Coronary artery (tissue), 2 donors: ENCODE measurements at regions not wholly inside any gene's neighbourhood (a gene's known extent, or its start where the extent isn't known, plus 50 kb on each side); places are given as distances from the start of the nearest gene placed in this dataset.
"Not testable (repeated sequence)": the region's sequence is repeated elsewhere in the genome, so short reads cannot be mapped to it uniquely, and the experiment has no call there.

Experiments used
- DNase-seq: peaks from one replicate; pipeline ENCODE4 v3.0.0-alpha.2; 2017; ENCODE audit warnings: low spot score
- H3K27ac ChIP-seq, 2 donors: fragments of 200-600 bp; sonication (generic); one replicate each; pipeline ENCODE4 v1.5.1; 2016 to 2019
- H3K4me3 ChIP-seq: fragments of 200-600 bp; sonication (generic); 2 replicates; pipeline ENCODE4 v1.5.1; 2016; ENCODE audit warnings: mild to moderate bottlenecking, moderate library complexity
- CTCF ChIP-seq: fragments of 200-600 bp; sonication (generic); IDR thresholded peaks from one replicate; pipeline ENCODE4 v1.5.1; 2019; ENCODE audit warnings: antibody characterized with exemption

DNA sequence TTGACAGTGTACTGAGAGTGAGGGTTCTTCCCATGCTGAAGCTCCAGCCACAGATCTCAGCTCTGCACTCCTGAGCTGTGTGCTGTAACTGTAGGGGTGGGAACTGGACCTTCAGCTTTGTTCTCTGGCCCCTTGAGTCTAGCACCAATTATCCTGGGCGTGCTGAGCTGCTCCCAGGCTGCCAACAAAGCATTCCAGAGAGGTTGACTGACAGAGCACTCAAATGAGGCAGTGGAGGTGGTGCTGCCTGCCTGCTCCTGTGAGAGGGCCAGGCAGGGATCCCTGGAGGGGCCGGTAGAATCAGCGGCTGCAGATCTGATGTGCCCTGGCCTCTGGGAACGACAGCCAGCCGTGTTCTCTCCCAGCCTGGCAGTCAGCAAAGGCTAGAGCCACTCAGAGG is 375.7 kb upstream of the AADAT start:
- DNase-seq: no peak
- no peak for TF ChIP-seq CTCF
- no peak overlapping the region for H3K27ac ChIP-seq
- H3K4me3 ChIP-seq: no peak overlapping the region

DNA sequence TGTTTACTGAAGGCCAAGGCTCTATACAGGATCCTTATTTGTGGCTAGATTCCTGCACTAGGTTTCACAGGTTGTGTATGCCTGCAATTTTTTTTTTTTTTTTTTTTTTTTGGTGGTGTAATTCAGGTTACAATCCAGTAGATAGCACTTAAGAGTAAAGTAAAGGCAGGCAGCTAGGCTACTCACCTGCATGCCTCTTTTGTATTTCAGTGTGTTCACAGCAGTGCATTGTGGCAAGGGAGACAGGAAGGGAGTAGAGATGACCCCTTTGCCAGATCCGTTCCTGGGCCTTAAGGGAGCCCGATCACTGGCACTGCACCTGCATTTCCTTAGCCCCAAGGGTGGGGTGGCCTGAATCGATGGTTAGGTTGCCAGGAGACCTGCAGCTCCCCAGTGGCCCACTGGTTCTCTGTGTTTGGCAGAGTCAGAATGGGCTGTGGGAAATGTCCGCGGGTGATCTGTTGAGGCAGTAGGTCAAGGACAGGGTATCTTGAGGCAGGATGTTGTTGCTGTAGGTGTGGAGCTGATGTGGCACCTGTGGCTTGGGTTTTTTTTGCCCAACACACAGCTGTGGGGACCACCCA is 374.9 kb upstream of the AADAT start:
- DNase-seq: no peak
- H3K4me3 ChIP-seq: no peak overlapping the region
- H3K27ac ChIP-seq: no peak overlapping the region
- no peak for TF ChIP-seq CTCF

DNA sequence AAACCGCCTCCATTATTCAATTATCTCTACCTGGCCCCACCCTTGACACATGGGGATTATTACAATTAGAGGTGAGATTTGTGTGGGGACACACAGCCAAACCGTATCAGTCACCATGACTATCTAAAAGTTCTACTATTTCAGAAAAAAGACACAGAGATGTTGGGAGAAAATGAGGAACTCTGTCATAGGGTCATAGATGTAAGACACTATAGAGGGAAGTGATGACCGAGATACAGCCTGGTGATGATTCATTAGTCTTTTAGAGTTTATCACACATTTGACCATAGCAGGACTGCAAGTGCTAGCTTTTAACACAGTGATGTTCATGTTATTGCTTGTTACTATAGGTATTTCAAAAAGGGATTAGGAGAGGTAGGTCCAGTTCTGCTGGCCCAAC is 357.0 kb upstream of the AADAT start:
- TF ChIP-seq CTCF: no peak
- no peak for DNase-seq
- Histone ChIP-seq H3K27ac (no peak overlapping the region), H3K4me3 (no peak overlapping the region)

DNA sequence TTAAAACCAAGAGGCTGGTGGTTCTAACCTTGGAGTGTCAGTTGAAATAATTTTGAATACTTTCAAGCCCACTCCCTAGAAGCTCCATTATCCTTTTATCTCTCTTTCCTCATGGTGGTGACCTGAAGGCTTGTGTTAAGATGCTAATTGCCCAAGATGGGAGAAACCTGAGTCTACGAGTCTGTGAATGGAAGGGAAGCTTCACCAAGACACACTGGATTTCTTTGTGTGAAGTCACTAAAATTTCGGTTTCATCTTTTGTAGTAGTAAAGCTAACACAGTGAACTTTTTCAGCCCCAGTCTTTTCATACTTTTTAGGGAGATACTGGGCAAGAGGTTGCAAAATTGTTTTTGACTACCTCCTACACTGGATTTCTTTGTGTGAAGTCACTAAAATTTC is 351.4 kb upstream of the AADAT start:
- not testable (repeated sequence) for H3K4me3 ChIP-seq, DNase-seq, H3K27ac ChIP-seq

GRCh38 chr4:170428929-170429328 is 339.2 kb upstream of the AADAT start:
- no peak for DNase-seq
- no peak for TF ChIP-seq CTCF
- Histone ChIP-seq H3K27ac (no peak overlapping the region), H3K4me3 (no peak overlapping the region)

DNA sequence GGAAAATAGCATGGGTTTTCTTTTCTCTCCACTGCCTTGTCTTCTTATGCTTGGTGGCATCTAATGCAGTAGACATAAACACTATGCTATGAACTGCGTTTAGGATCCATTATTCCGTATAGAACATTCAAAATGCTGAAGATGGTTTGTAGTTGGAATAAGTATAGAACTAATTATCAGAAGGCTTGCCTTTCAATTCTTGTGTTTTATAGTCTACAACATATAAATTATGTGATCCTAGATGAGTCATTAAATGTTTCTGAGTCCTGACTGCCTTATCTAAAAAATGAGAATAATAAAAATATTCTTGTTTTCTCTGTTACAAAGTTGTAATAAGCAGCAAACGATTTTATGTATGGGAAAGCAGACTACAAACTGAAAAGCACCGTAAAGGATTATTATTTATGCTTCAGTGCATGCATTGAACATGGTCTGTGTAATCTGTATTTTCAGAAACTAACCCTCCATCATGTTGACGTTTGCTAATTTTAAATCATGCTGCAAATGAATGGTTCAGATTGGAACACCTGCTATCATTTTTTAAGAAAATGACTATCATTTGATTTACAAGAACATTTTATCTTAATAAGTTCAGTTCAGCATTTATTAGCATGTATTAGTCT is 335.9 kb upstream of the AADAT start:
- TF ChIP-seq CTCF: no peak
- no peak overlapping the region for H3K4me3 ChIP-seq
- no peak for DNase-seq
- H3K27ac ChIP-seq: no peak overlapping the region

GRCh38 chr4:170425040-170425439 is 335.3 kb upstream of the AADAT start:
- no peak overlapping the region for H3K4me3 ChIP-seq
- DNase-seq: no peak
- no peak overlapping the region for H3K27ac ChIP-seq
- TF ChIP-seq CTCF: no peak
